Heart left ventricle (tissue), 16 donors: ENCODE measurements at regions not wholly inside any gene's neighbourhood (a gene's known extent, or its start where the extent isn't known, plus 50 kb on each side); places are given as distances from the start of the nearest gene placed in this dataset.

Source experiments
- ATAC-seq, 4 donors: fragments of 200-7000 bp; cut with Tn5 transposase; one replicate each; pipeline ENCODE4 v1.9.1; 2020 to 2022; ENCODE audit warnings: moderate library complexity in 4 of 4, mild to moderate bottlenecking in 3 of 4, moderate number of reproducible peaks in 1 of 4
- DNase-seq, 5 donors: peaks; one replicate each; pipeline ENCODE4 v3.0.0-alpha.2; 2020
- H3K27ac ChIP-seq, 12 donors: fragments of 200-600 bp; sonication (generic) in 4 of 12; one replicate each; pipeline versions ENCODE4 v1.5.0 to v1.8.0; 2016 to 2022; ENCODE audit warnings: mild to moderate bottlenecking in 2 of 12
- H3K27me3 ChIP-seq, 9 donors: fragments of 200-600 bp; sonication (generic) in 2 of 9; one replicate each; pipeline versions ENCODE4 v1.5.1 to v1.8.0; 2016 to 2022; ENCODE audit warnings: mild to moderate bottlenecking in 3 of 9
- H3K36me3 ChIP-seq, 9 donors: fragments of 200-600 bp; sonication (generic) in 2 of 9; one replicate each; pipeline versions ENCODE4 v1.5.0 to v1.8.0; 2018 to 2022; ENCODE audit warnings: mild to moderate bottlenecking in 2 of 9
- H3K4me1 ChIP-seq, 12 donors: fragments of 200-600 bp; sonication (generic) in 4 of 12; one replicate each; pipeline versions ENCODE4 v1.5.0 to v1.8.0; 2016 to 2022; ENCODE audit warnings: mild to moderate bottlenecking in 3 of 12
- H3K4me3 ChIP-seq, 12 donors: fragments of 200-600 bp; sonication (generic) in 4 of 12; one replicate each; pipeline versions ENCODE4 v1.5.0 to v1.8.0; 2017 to 2022; ENCODE audit warnings: mild to moderate bottlenecking in 9 of 12, moderate library complexity in 4 of 12
- H3K9me3 ChIP-seq, 12 donors: fragments of 200-600 bp; sonication (generic) in 4 of 12; one replicate each; pipeline versions ENCODE4 v1.5.0 to v1.8.0; 2016 to 2022; ENCODE audit warnings: mild to moderate bottlenecking in 1 of 12
- CTCF ChIP-seq, 12 donors: fragments of 200-600 bp; sonication (generic) in 4 of 12; IDR thresholded peaks; one replicate each; pipeline versions ENCODE4 v1.5.0 to v1.8.0; 2018 to 2022; ENCODE audit warnings: antibody characterized with exemption in 12 of 12, mild to moderate bottlenecking in 5 of 12
- POLR2A ChIP-seq, 2 donors: fragments of 450-650 bp; IDR thresholded peaks; one replicate each; pipeline ENCODE4 v1.6.1; 2017; ENCODE audit warnings: antibody characterized with exemption in 2 of 2, mild to moderate bottlenecking in 2 of 2, moderate library complexity in 2 of 2
- WGBS, 4 donors: extraction: QIAGEN DNeasy Blood & Tissue Kit in 2 of 4; methylation state at CpG; one replicate each; pipeline versions ENCODE4 v1.1.5 to v1.1.7; 2013 to 2018; 5-methylcytosine and 5-hydroxymethylcytosine counted together
- intact Hi-C, 10 donors: fragments of 100-400 bp; cut with DNase I; formaldehyde crosslinking; loops; one replicate each; pipeline versions ENCODE4 v1.11.1 to v1.14.2; 2022
- donor health status: ischemic (EF 13 %, LVEDD 7.1; RV severe dilation, severe dysfunction).
- donor health status: healthy with polysubstance abuse.
- donor health status: DM: no; HTN: yes; CAD: no.
- donor health status: DM: no; HTN: no; CAD: no.
- donor health status: ischemic (EF 25% LVEDD 6.9; RV normal size, moderate dysfunction).
- donor health status: ischemic (EF 25% LVEDD 5.7; RV mildly dilated, moderate dysfunction).
- donor health status: healthy.
- donor health status: DM: yes; HTN: yes; CAD: no.
- donor health status: ischemic (EF 35%, LVEDD 5.7; RV mildly dilated, moderate dysfunction).
- donor health status: nonischemic (EF 11% LVEDD 7.7; RV severe dilation, severe dysfunction).
- donor health status: DM: yes; HTN: yes; CAD: no.
- donor health status: PGD.
- donor health status: ischemic (EF 29% LVEDD 5.4; RV normal size, mild dysfunction).
- donor health status: nonischemic (EF 23%, LVEDD 6.1; RV moderate dilation, normal function).

GRCh38 chr19:5290336-5291262, 50.0 kb downstream of the PTPRS start:
- peak overlapping the region in 7 of 12 donors; percentile 1 to 98 (median 81) for H3K4me3 ChIP-seq
- TF ChIP-seq CTCF (IDR thresholded peaks at IDR 0.05) (no peak), POLR2A (IDR thresholded peaks at IDR 0.05) (no peak)
- no peak for DNase-seq
- H3K27ac ChIP-seq = peak overlapping the region in 6 of 12 donors; percentile 27 to 46 (median 40)
- ATAC-seq = no peak
- H3K9me3 ChIP-seq = no peaks in the 10 kb centered on the region
- H3K27me3 ChIP-seq = peaks cover 0 to 18% (median 4%) of the 10 kb centered on the region in 9 donors
- intact Hi-C loops = no loop called here
- WGBS, 4 donors = 76 to 85% (median 81%) methylated on average over 16 to 29 of the region's 29 CpGs
- H3K36me3 ChIP-seq = peaks cover 0 to 6% (median 1%) of the 10 kb centered on the region in 9 donors
- peaks cover 0 to 57% (median 9%) of the 10 kb centered on the region in 12 donors for H3K4me1 ChIP-seq

GRCh38 chr19:5289060-5289990, 51.3 kb downstream of the PTPRS start:
- 75 to 83% (median 80%) methylated on average over 17 to 18 of the region's 18 CpGs for WGBS, 4 donors
- DNase-seq = no peak
- Histone ChIP-seq H3K4me3 (no peak overlapping the region), H3K36me3 (peaks cover 0 to 19% (median 14%) of the 10 kb centered on the region in 9 donors), H3K27ac (peak overlapping the region in 3 of 12 donors; percentile 22 to 52 (median 46)), H3K9me3 (no peaks in the 10 kb centered on the region), H3K27me3 (peaks cover 0 to 18% (median 4%) of the 10 kb centered on the region in 9 donors), H3K4me1 (peaks cover 0 to 57% (median 9%) of the 10 kb centered on the region in 12 donors)
- ATAC-seq = no peak
- intact Hi-C loops = no loop called here
- TF ChIP-seq CTCF (IDR thresholded peaks at IDR 0.05) (no peak), POLR2A (IDR thresholded peaks at IDR 0.05) (no peak)

GRCh38 chr19:5288347-5288739, 52.3 kb downstream of the PTPRS start:
- intact Hi-C loops = no loop called here
- H3K27me3 ChIP-seq = peaks cover 0 to 15% (median 3%) of the 10 kb centered on the region in 9 donors
- H3K9me3 ChIP-seq = no peaks in the 10 kb centered on the region
- 25 to 69% (median 52%) methylated on average over 2 to 4 of the region's 4 CpGs for WGBS, 4 donors
- DNase-seq (peak in 1 of 5 donors; percentile 78), ATAC-seq (peak; percentile 11 to 28 (median 22))
- peaks cover 0 to 53% (median 9%) of the 10 kb centered on the region in 12 donors for H3K4me1 ChIP-seq
- peak overlapping the region in 3 of 12 donors; percentile 13 to 21 (median 18) for H3K4me3 ChIP-seq
- TF ChIP-seq POLR2A (IDR thresholded peaks at IDR 0.05) (no peak), CTCF (IDR thresholded peaks at IDR 0.05) (no peak)
- peaks cover 0 to 25% (median 15%) of the 10 kb centered on the region in 9 donors for H3K36me3 ChIP-seq
- peak overlapping the region in 4 of 12 donors; percentile 8 to 52 (median 15) for H3K27ac ChIP-seq
